Adipocyte (in vitro differentiated cells): ENCODE measurements at regions not wholly inside any gene's neighbourhood (a gene's known extent, or its start where the extent isn't known, plus 50 kb on each side); places are given as distances from the start of the nearest gene placed in this dataset.
"Not testable (repeated sequence)": the region's sequence is repeated elsewhere in the genome, so short reads cannot be mapped to it uniquely, and the experiment has no call there.

Experiments
- DNase-seq: peaks from one replicate; pipeline ENCODE4 v3.0.0-alpha.2; 2015; ENCODE audit warnings: low read depth
- H3K27me3 ChIP-seq: replicated peaks from 2 replicates; pipeline ENCODE4 v1.7.0; 2013; ENCODE audit warnings: mild to moderate bottlenecking, low read length, moderate library complexity; ENCODE audit not compliant: control insufficient read depth, insufficient read depth
- H3K36me3 ChIP-seq: 2 replicates; pipeline ENCODE4 v1.7.0; 2013; ENCODE audit warnings: low read length, mild to moderate bottlenecking, moderate library complexity; ENCODE audit not compliant: control insufficient read depth, insufficient read depth, severe bottlenecking
- H3K4me1 ChIP-seq: 2 replicates; pipeline ENCODE4 v1.7.0; 2013; ENCODE audit warnings: mild to moderate bottlenecking, low read length, moderate library complexity; ENCODE audit not compliant: control insufficient read depth, insufficient read depth
- H3K4me3 ChIP-seq: 2 replicates; pipeline ENCODE4 v1.7.0; 2013; ENCODE audit warnings: mild to moderate bottlenecking, low read length, moderate library complexity
- H3K9ac ChIP-seq: 2 replicates; pipeline ENCODE4 v1.7.0; 2013; ENCODE audit warnings: mild to moderate bottlenecking, low read length, moderate library complexity
- H3K9me3 ChIP-seq: 2 replicates; pipeline ENCODE4 v1.7.0; 2013; ENCODE audit warnings: mild to moderate bottlenecking, low read length, moderate library complexity; ENCODE audit not compliant: control insufficient read depth

DNA sequence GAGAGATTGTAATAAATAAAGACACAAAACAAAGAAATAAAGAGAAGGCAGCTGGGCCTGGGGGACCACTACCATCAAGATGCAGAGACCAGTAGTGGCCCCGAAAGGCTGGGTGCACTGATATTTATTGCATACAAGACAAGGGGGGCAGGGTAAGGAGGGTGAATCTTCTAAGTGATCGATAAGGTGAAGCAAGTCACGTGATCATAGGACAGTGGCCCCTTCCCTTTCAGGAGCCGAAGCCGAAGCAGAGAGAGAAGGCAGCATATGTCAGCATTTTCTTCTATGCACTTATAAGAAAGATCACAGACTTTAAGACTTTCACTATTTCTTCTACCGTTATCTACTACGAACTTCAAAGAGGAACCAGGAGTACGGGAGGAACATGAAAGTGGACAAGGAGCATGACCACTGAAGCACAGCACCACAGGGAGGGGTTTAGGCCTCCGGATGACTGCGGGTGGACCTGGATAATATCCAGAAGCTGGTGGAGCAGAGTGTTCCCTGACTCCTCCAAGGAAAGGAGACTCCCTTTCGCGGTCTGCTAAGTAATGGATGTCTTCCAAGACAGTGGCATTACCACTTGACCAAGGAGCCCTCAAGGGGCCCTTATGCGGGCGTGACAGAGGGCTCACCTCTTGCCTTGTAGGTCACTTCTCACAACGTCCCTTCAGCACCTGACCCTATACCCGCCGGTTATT lies 126.4 kb downstream of the RBM46 start:
- H3K4me1 ChIP-seq = peaks cover 12% of the 10 kb centered on the region
- DNase-seq, H3K9me3 ChIP-seq, H3K4me3 ChIP-seq, H3K9ac ChIP-seq, H3K36me3 ChIP-seq, H3K27me3 ChIP-seq: not testable (repeated sequence)

DNA sequence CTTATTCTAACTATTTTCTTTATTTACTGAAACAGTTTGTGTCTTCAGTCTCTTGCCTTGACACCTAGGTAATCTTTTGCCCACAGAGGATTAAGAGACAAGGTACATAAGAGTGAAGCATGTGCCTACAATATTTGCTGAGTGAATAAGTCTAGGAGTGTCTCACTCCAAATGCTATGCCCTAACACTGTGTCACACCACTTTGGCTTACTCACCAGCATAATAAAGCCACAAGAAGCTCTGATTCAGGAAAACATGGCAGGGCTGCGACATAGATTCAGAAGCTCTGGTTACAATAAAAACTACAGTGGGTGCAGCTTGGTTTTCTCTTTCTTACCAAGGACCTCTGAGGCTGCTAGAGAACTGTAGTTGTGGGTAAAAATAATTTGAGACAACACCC lies 127.1 kb downstream of the RBM46 start:
- peak; percentile 18 for DNase-seq
- H3K36me3 ChIP-seq = no peaks in the 10 kb centered on the region
- H3K9ac ChIP-seq = no peak overlapping the region
- no peaks in the 10 kb centered on the region for H3K9me3 ChIP-seq
- no peaks in the 10 kb centered on the region for H3K27me3 ChIP-seq
- H3K4me1 ChIP-seq = peaks cover 17% of the 10 kb centered on the region
- no peak overlapping the region for H3K4me3 ChIP-seq

DNA sequence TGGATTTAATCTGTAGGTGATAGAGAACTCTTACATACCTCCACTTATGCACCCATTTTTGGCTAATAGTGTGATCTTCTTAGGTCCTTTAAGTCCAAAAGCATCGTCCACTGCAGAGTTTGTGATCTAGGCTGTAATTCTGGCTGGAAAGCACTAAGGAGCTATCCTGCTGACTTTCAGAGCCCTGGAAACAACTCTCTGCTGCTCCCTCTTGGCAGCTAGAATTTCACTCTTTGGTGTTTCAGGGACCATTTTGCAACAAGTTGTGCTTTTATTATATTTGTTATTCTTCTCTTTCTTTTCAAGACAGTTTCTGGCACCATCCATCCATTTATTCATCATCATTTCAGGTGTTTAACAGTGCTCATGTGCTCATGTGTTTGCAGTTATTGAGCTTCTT lies 130.0 kb downstream of the RBM46 start:
- Histone ChIP-seq H3K36me3 (no peaks in the 10 kb centered on the region), H3K9me3 (no peaks in the 10 kb centered on the region), H3K27me3 (no peaks in the 10 kb centered on the region), H3K9ac (no peak overlapping the region), H3K4me1 (peaks cover 19% of the 10 kb centered on the region), H3K4me3 (no peak overlapping the region)
- peak; percentile 67 for DNase-seq

DNA sequence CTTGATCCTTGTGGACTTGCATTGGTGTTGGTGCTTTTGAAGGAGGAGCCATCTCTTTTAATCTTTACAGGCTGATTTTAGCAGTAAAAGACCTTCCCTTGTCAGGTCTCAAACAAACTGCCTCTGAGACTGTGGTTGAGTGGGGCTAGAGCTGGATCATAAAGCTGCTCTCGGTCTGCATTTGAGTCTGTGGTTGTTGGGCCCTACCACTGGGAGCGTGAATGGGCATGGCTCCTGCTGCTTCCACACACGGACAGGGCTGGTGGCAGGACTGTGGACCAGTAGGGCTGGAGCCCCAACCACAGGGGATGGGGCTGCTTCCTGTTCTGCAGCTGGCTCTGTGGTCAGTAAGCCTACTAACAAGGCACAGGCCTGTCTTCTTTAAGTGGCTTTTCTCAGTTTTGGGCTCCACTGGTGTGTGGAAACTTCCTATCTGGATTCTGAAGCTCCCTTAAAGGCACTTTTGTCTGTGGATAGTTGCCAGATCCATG lies 130.6 kb downstream of the RBM46 start:
- H3K4me3 ChIP-seq = no peak overlapping the region
- no peaks in the 10 kb centered on the region for H3K27me3 ChIP-seq
- no peaks in the 10 kb centered on the region for H3K36me3 ChIP-seq
- DNase-seq = no peak
- no peaks in the 10 kb centered on the region for H3K9me3 ChIP-seq
- no peak overlapping the region for H3K9ac ChIP-seq
- peaks cover 19% of the 10 kb centered on the region for H3K4me1 ChIP-seq

DNA sequence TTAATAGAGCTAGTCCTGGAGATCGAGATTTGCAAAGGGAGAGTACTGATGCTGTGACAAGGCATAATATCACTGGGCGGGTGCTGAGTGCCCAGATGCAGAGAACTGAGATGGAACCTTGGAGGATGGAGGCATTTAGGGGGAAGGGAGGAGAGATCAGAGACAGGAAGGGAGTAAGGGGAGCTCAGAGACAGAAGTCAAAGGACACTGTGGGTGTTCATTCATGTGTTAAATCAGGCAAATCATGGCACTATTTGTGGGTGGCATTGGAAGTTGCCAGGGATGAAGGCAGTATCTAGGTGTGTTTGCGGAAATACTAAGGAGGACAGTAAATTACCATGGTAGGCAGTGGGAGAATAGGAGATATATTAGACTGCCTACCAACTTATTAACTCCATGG lies 135.0 kb downstream of the RBM46 start:
- Histone ChIP-seq H3K9ac (no peak overlapping the region), H3K4me1 (peaks cover 8% of the 10 kb centered on the region), H3K36me3 (no peaks in the 10 kb centered on the region), H3K9me3 (no peaks in the 10 kb centered on the region), H3K27me3 (no peaks in the 10 kb centered on the region), H3K4me3 (no peak overlapping the region)
- no peak for DNase-seq

DNA sequence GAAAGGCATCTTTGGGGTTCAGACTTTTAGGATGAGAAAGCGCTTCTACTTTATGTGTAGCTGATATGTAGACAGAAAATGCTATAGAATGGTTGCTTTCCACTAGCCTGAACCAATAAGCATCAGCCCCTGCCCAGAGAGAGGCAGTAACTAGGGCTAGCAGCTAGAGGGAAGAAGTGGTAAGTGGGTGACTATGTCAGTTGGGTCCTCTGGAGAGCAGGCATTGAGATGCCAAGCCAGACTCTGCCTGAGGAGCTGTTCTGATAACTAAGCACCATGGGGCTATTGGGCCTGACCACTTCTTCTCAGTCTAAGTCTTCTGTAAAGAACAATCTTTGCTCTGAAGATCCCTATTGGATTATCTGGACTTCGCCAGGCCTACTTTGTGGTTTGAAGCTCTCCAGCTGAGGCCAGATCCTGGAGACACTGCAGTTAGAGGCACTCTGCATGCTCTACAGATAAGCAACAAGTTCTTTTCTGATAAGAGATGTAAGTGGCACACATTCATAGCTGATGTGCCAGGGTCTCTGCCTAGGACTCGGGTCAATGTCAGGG lies 146.1 kb downstream of the RBM46 start:
- peaks cover 8% of the 10 kb centered on the region for H3K9me3 ChIP-seq
- DNase-seq = no peak

DNA sequence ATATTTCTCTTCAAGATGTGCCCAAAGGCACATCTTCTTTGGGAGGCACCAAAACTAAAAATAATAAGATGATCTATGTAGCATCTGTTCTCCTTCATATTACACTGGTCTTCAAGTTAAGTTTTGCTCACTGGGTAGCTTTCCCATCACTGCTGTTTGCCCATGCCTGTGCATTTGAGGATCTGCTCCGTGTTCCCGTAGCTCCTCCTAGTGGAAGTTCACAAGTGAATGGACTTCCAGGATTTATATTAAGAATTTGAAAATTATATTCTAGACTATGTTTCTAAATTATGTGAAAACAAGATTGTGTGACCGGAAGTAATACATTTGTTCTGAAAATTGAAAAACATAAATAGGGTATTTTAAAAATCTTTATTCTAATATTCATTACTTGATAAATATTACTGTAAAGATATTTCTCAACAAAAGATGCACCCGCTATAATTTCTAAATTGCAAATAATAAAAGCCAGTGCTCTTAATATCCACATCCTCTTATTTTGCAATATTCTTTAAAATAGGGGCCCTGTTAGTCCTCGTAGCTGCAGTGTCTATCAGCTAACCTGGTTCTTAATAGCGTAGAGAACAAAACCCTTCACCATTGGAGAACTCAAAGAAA lies 147.7 kb downstream of the RBM46 start:
- Histone ChIP-seq H3K36me3 (no peaks in the 10 kb centered on the region), H3K4me1 (no peaks in the 10 kb centered on the region), H3K27me3 (no peaks in the 10 kb centered on the region), H3K9me3 (peaks cover 13% of the 10 kb centered on the region), H3K9ac (no peak overlapping the region), H3K4me3 (no peak overlapping the region)
- peak; percentile 75 for DNase-seq

More for the DNA sequence above, 146.1 kb downstream of the RBM46 start:
- Histone ChIP-seq H3K36me3 (no peaks in the 10 kb centered on the region), H3K4me1 (no peaks in the 10 kb centered on the region), H3K27me3 (no peaks in the 10 kb centered on the region), H3K9ac (no peak overlapping the region), H3K4me3 (no peak overlapping the region)

DNA sequence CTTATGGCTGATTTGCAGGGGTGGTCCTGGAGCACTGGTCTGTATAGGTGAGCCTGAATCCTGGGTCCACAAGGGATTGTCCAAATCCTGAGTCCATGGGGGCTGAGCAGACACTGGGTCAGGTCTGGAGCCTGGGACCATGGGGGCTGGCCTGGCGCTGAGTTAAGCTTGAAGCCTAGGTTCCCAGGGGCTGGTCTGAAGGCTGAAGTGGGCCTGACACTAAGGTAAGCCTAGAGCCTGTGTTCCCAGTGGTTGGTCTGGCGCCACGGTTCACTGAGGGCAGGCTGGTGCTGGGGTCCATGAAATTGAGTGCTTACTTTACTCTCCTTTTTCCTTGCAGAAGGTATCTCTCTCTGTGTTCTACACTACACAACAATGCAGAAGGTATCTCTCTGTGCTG lies 155.8 kb downstream of the RBM46 start:
- no peak overlapping the region for H3K4me3 ChIP-seq
- no peaks in the 10 kb centered on the region for H3K27me3 ChIP-seq
- H3K9ac ChIP-seq = no peak overlapping the region
- no peaks in the 10 kb centered on the region for H3K4me1 ChIP-seq
- H3K36me3 ChIP-seq = no peaks in the 10 kb centered on the region
- H3K9me3 ChIP-seq = peaks cover 15% of the 10 kb centered on the region
- DNase-seq = no peak

DNA sequence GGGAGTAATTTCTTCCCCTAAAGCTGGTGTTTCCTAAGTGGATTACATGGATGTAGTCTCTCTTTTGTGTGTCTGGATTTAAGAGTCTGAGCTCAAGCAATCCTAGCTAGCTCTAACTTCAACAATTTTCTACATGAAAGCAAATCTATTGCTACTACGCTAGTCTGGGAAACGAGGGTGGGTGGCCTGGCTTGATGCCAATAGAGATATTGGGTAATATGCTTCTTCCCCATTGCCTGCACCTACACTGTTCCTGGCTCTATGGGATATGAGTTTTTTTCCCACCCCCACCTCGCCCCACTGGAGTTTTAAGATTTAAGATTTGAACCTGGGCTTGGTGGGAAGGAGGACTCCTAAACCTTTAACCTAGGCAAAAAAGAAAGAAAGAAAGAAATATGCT lies 158.8 kb downstream of the RBM46 start:
- Histone ChIP-seq H3K9me3 (peaks cover 7% of the 10 kb centered on the region), H3K9ac (no peak overlapping the region), H3K36me3 (no peaks in the 10 kb centered on the region), H3K27me3 (no peaks in the 10 kb centered on the region), H3K4me1 (no peaks in the 10 kb centered on the region), H3K4me3 (no peak overlapping the region)
- DNase-seq = no peak

DNA sequence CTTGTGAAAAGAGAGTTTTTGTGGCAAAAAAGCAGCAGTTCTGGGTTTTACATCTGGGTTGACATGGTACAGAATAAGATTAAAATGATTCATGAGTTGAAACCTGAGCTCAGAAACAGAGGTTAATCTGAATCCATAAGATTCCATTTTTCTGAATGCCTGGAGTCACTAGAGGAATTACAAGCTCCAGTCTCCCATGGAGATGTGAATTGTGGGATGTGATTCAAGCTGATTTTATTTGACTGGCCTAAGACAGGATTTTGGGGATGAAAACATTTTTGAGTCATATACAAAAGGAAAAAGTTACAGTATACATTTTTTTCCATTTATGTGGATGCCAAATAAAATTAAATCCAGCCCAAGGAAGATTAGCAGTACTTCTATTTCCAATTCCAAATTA lies 161.1 kb downstream of the RBM46 start:
- H3K9me3 ChIP-seq = no peaks in the 10 kb centered on the region
- H3K36me3 ChIP-seq = no peaks in the 10 kb centered on the region

DNA sequence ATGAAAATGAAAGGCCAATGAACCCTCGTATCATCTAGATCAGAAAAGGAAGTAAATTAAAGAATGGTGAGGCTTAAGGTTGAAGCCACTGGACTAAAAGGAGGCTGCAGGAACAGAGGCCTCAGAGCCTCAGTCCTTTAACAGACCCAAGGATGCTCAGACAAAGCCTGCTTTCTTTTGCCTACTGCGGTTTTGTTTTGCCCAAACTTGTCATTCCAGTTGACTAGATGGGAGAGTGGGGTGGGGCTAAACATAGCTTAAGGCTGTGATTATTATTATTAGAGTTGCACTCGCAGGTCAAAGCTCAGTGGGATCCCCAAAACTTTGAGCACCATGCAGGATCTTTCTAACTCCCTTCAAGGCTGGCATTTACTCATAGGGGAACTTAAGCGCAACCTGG lies 163.9 kb downstream of the RBM46 start:
- no peaks in the 10 kb centered on the region for H3K4me1 ChIP-seq
- H3K9ac ChIP-seq = no peak overlapping the region
- H3K27me3 ChIP-seq = no peaks in the 10 kb centered on the region
- H3K36me3 ChIP-seq = no peaks in the 10 kb centered on the region
- DNase-seq = no peak
- H3K9me3 ChIP-seq = no peaks in the 10 kb centered on the region
- H3K4me3 ChIP-seq = no peak overlapping the region

More for the DNA sequence above, 161.1 kb downstream of the RBM46 start:
- Histone ChIP-seq H3K4me3 (no peak overlapping the region), H3K27me3 (no peaks in the 10 kb centered on the region), H3K9ac (no peak overlapping the region), H3K4me1 (no peaks in the 10 kb centered on the region)
- peak; percentile 6 for DNase-seq
